ENCODE measurements at regions not wholly inside any gene's neighbourhood (a gene's known extent, or its start where the extent isn't known, plus 50 kb on each side); places are given as distances from the start of the nearest gene placed in this dataset.

GRCh38 chr5:141771031-141771430 is 89.0 kb upstream of the ARAP3 start:
- Histone ChIP-seq H3K9me3 (ENCODE audit: control insufficient read depth, insufficient read depth, low read depth, low read length) (no peaks in the 10 kb centered on the region), H3K4me1 (ENCODE audit: control insufficient read depth, insufficient read depth, low read length) (no peaks in the 10 kb centered on the region), H3K4me3 (ENCODE audit: low read depth, low read length) (no peak overlapping the region), H3K36me3 (ENCODE audit: control insufficient read depth in 2 of 2, insufficient read depth in 1 of 2, low read length in 2 of 2) (no peaks in the 10 kb centered on the region), H3K27ac (ENCODE audit: extremely low read depth, low read depth, low read length) (no peak overlapping the region)
- ChIA-PET POLR2A (no interaction called here), CTCF (no interaction called here)
- TF ChIP-seq ZNF600 (tag by site-specific recombination; IDR thresholded peaks at IDR 0.05) (no peak), ZNF548 (tag by site-specific recombination; IDR thresholded peaks at IDR 0.05) (no peak), YY2 (tag by site-specific recombination; IDR thresholded peaks at IDR 0.05) (no peak), SP7 (tag by site-specific recombination; IDR thresholded peaks at IDR 0.05) (0 out of 2 replicates have a peak, but pooled peaks have one; percentile 39), GLIS1 (tag by site-specific recombination; IDR thresholded peaks at IDR 0.05) (peak; percentile 75), ZIC2 (tag by site-specific recombination; IDR thresholded peaks at IDR 0.05) (peak; percentile 32; the same call in 1 of the 2 replicates), KLF9 (tag by site-specific recombination; IDR thresholded peaks at IDR 0.05; ENCODE audit: low read depth) (0 out of 2 replicates have a peak, but pooled peaks have one; percentile 30), PATZ1 (tag by site-specific recombination; IDR thresholded peaks at IDR 0.05) (0 out of 2 replicates have a peak, but pooled peaks have one; percentile 29), ZNF211 (tag by site-specific recombination; IDR thresholded peaks at IDR 0.05; ENCODE audit: low read depth) (no peak), ATF2 (tag by site-specific recombination; IDR thresholded peaks at IDR 0.05; ENCODE audit: low read depth) (peak; percentile 98), ZEB2 (tag by site-specific recombination; IDR thresholded peaks at IDR 0.05) (0 out of 2 replicates have a peak, but pooled peaks have one; percentile 17), ZNF692 (tag by site-specific recombination; IDR thresholded peaks at IDR 0.05) (0 out of 2 replicates have a peak, but pooled peaks have one; percentile 27), ZNF664 (tag by site-specific recombination; IDR thresholded peaks at IDR 0.05) (peak; percentile 82), ZBTB21 (tag by site-specific recombination; IDR thresholded peaks at IDR 0.05) (peak; percentile 59; the same call in 1 of the 2 replicates), ZNF366 (tag by site-specific recombination; conservative IDR thresholded peaks at IDR 0.05) (0 out of 2 replicates have a peak, but pooled peaks have one; percentile 23), ZBTB7A (tag by site-specific recombination; IDR thresholded peaks at IDR 0.05; ENCODE audit: low read depth) (no peak), GLIS2 (tag by site-specific recombination; IDR thresholded peaks at IDR 0.05) (0 out of 2 replicates have a peak, but pooled peaks have one; percentile 21), ZNF629 (tag by site-specific recombination; IDR thresholded peaks at IDR 0.05) (peak; percentile 76), KLF17 (tag by site-specific recombination; IDR thresholded peaks at IDR 0.05) (0 out of 2 replicates have a peak, but pooled peaks have one; percentile 50)

GRCh38 chr5:141769671-141770070 is 87.6 kb upstream of the ARAP3 start:
- POLR2A ChIA-PET, result no interaction called here
- H3K4me1 ChIP-seq (ENCODE audit: control insufficient read depth, insufficient read depth, low read length), result no peaks in the 10 kb centered on the region
- no peak overlapping the region for H3K27ac ChIP-seq (ENCODE audit: extremely low read depth, low read depth, low read length)
- no peaks in the 10 kb centered on the region for H3K36me3 ChIP-seq (ENCODE audit: control insufficient read depth in 2 of 2, insufficient read depth in 1 of 2, low read length in 2 of 2)
- H3K9me3 ChIP-seq (ENCODE audit: control insufficient read depth, insufficient read depth, low read depth, low read length), result no peaks in the 10 kb centered on the region
- no peak overlapping the region for H3K4me3 ChIP-seq (ENCODE audit: low read depth, low read length)
- CTCF ChIA-PET, result no interaction called here
- TF ChIP-seq ZNF398 (tag by site-specific recombination; IDR thresholded peaks at IDR 0.05) (no peak), ZNF624 (tag by site-specific recombination; IDR thresholded peaks at IDR 0.05) (no peak), ZNF792 (tag by site-specific recombination; IDR thresholded peaks at IDR 0.05) (no peak), ZBTB21 (tag by site-specific recombination; IDR thresholded peaks at IDR 0.05) (no peak), ZSCAN18 (tag by site-specific recombination; IDR thresholded peaks at IDR 0.05) (no peak), ZNF660 (tag by site-specific recombination; IDR thresholded peaks at IDR 0.05) (no peak), ZNF48 (tag by site-specific recombination; IDR thresholded peaks at IDR 0.05) (no peak)
